ENCODE measurements at regions not wholly inside any gene's neighbourhood (a gene's known extent, or its start where the extent isn't known, plus 50 kb on each side); places are given as distances from the start of the nearest gene placed in this dataset.
"Not testable (repeated sequence)": the region's sequence is repeated elsewhere in the genome, so short reads cannot be mapped to it uniquely, and the experiment has no call there.

GRCh38 chr11:38365274-38365673 lies 1767.2 kb upstream of the RAG2 start:
- no peak for DNase-seq

DNA sequence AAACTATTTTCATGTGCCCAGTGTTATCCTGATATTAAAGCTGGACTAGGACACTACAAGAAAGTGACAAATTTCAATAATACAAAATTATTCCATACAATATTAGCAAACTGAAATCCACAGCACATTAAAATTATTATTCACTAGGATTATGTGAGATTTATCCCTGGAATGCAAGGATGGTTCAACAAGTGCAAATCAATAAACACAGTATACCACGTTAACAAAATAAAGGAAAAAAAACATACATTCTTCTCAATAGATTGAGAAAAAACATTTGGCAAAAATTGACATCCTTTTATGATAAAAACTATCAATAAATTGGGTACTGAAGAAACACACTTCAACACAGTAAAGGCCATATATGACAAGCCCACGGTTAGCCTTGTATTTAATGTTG lies 1758.2 kb upstream of the RAG2 start:
- no peak for DNase-seq

DNA sequence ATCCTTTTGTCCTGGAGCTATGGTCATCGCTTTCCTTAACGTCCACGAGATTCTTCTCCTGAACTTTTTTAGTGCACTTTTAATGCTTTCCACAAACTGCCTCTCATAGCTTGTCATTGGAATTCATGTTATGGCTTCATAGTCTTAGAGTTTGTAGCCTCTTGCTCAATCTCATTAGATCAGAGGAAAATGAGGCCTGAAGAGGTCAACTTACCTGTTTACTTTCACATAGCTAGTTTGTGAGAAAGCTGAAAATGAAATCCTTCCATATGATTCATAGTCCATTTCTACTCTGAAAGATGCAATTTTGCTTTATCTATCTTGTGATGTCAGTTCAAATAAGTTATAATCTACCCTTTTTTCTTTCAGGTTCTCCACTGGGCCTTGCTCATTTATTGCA lies 1747.2 kb upstream of the RAG2 start:
- DNase-seq: peak; percentile 3

- not testable (repeated sequence) for DNase-seq
These were observed 1743.6 kb upstream of the RAG2 start for GRCh38 chr11:38341612-38342011.

GRCh38 chr11:38339835-38340440 lies 1741.9 kb upstream of the RAG2 start:
- no peak for DNase-seq

- DNase-seq: not testable (repeated sequence)
These were observed 1740.0 kb upstream of the RAG2 start for GRCh38 chr11:38338022-38338421.

DNA sequence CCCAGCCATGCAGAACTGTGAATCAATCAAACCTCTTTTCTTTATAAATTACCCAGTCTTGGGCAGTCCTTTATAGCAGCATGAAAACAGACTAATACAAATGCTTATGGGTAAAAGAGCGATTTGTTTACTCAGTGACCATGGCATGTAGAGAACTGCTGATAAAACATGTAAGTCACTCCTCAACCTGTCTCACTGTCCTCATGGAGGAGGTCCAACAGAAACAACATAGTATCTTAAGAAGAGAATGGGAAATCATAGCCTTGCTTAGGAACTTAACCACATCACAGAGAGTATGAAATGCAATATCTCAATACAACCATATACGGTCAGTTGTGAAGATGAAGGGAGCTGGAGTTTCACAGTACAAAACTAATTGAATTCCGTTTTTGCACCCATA lies 1734.0 kb upstream of the RAG2 start:
- DNase-seq: no peak

GRCh38 chr11:38330578-38330977 lies 1732.5 kb upstream of the RAG2 start:
- DNase-seq: no peak

- no peak for DNase-seq
These were observed 1726.1 kb upstream of the RAG2 start for GRCh38 chr11:38323961-38324761.

DNA sequence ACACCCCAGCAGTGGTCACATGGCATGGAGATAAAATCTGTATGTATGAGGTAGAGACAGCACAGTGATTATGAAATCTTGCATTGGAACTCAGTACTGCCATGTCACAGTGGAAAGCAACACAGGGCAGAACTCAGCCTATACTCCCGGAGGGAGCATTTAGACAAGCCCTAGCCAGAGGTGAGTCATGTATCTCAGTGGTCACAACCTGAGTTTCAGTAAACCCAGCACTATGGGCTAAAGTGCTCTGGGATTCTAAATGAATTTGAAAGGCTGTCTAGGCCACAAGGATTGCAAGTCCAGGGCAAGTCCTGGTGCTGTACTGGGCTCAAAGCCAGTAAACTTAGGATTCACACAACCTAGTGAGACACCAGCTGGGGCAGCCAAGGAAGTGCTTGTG lies 1717.1 kb upstream of the RAG2 start:
- peak; percentile 1 for DNase-seq

DNA sequence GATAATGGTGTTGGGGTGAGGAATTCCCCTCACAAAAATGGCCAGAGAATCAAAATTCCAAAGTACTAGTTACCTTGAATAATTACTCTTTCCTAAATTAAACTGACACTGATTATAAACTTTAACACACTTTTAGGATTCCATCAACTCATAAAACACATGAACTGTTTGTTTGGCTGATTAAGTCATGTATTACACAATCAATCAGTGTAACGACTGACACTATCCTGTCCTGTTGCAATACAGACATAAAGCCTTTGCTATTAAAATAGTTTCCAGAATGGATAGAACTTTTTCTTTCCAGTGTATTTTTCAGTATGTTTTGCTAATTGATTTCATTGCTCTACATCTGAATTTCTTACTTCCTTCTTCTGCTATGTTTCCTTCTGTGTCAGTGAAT lies 1709.4 kb upstream of the RAG2 start:
- no peak for DNase-seq

DNA sequence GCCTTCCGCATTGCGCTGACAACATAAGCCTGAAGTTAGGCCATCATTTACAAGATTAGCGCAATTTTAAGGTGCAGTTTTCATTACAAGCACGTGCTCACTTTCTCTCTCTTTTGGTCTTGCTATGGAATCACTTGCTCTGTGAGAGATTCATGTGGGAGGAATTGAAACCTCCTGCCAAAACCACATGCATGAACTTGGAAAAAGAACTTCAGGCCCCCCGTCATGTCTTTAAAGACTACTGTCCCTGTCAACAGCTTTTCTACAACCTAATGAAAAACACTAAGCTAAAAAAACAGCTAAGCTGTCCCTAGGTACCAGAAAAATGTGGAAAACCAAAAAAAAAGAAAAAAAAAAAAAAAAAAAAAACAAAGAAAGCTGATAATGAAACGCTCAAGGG lies 1707.6 kb upstream of the RAG2 start:
- DNase-seq: peak; percentile 53

GRCh38 chr11:38304926-38305325 lies 1706.9 kb upstream of the RAG2 start:
- no peak for DNase-seq

DNA sequence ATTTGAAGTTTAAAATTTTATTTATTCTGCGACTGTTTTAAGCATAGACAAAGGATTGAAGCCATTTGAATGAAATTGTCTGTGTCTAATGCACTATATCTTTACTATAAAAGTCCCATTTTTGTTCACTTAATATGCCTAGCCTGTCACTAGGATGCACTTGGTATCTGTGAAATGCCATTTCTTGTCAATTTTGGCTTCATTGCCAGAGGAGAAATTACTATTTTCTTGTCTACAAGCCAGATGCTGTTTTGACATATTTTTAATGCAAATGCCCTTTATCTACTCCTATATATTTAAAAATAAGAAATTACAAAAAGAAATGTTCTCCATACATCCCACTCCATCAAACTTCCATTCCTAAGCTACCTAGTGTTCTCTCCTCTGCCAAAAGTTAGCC lies 1704.5 kb upstream of the RAG2 start:
- DNase-seq: no peak

DNA sequence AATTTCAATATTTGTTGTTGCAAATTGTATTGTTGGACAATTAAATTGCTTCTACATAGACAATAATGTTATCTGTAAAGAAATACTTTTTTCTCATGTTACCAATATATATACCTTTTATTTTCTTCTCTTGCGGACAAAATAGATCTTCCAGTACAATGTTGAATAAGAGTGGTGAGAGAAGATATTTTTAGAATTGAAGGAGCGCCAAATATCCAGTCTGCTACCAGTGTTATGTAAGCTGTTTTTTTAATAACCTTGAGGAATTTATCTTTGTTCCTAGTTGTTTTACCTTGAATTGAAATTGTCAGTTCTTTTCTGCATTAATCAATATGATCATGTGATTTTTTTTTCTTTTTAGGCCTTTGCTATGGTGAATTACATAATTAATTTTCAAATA lies 1702.5 kb upstream of the RAG2 start:
- no peak for DNase-seq

GRCh38 chr11:38296211-38296776 lies 1698.3 kb upstream of the RAG2 start:
- DNase-seq: no peak

DNA sequence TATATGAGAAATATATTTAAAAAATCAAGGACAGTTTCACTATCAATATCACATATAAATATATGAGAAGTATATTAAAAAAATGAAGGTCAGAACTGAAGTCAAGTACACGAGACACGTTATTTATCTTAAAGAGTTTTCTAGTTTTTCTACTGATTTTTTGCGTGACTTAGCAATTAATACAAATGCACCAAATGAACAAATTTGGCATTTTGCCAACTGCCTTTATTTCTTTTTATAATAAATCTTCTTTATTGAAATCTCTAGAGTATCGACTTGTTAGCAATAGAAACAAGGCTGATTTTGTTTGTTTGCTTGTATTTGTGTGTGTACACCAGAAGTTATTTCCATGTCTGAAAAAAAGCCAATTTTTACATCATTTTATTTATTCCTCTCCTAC lies 1684.7 kb upstream of the RAG2 start:
- no peak for DNase-seq

DNA sequence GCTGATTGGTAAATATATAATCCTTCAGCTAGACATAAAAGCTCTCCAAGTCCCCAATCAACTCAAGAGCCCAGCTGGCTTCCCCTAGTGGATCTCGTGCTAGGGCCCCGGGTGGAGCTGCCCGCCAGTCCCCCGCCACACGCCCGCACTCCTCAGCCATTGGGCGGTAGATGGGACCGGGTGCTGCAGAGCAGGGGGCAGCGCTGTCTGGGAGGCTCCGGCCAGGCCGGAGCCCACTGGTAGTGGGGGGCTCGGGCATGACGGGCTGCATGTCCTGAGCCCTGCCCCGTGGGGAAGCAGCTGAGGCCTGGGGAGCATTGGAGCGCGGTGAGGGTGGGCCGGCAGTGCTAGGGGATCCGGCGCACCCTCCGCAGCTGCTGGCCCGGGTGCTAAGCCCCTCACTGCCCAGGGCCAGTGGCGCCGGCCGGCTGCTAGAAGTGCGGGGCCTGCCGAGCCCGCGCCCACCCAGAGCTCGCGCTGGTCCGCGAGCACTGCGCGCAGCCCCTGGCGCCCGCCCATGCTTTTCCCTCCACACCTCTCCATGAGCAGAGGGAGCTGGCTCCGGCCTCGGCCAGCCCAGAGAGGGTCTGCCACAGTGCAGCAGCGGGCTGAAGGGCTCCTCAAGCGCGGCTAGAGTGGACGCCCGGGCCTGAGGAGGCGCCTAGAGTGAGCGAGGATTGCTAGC lies 1680.6 kb upstream of the RAG2 start:
- DNase-seq: no peak

- DNase-seq: no peak
These were observed 1676.0 kb upstream of the RAG2 start for GRCh38 chr11:38274031-38274430.

- no peak for DNase-seq
These were observed 1674.3 kb upstream of the RAG2 start for GRCh38 chr11:38272376-38272775.

DNA sequence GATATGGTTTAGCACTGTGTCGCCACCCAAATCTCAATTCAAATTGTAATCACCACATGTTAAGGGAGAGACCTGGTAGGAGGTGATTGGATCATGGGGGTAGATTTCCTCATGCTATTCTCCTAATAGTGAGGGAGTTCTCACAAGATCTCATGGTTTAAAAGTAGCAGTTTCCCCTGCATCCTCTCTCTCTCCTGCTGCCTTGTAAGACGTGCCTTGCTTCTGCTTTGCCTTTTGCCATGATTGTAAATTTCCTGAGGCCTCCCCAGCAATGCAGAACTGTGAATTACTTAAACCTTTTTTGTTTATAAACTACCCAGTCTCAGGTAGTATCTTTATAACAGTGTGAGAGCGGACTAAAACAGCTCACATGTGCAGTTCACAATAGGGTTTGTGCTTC lies 1668.7 kb upstream of the RAG2 start:
- DNase-seq: no peak

- no peak for DNase-seq
These were observed 1658.4 kb upstream of the RAG2 start for GRCh38 chr11:38256436-38256835.

- DNase-seq: no peak
These were observed 1656.9 kb upstream of the RAG2 start for GRCh38 chr11:38254913-38255312.

- no peak for DNase-seq
These were observed 1654.6 kb upstream of the RAG2 start for GRCh38 chr11:38252620-38253019.
